ENCODE measurements at regions not wholly inside any gene's neighbourhood (a gene's known extent, or its start where the extent isn't known, plus 50 kb on each side); places are given as distances from the start of the nearest gene placed in this dataset.

DNA sequence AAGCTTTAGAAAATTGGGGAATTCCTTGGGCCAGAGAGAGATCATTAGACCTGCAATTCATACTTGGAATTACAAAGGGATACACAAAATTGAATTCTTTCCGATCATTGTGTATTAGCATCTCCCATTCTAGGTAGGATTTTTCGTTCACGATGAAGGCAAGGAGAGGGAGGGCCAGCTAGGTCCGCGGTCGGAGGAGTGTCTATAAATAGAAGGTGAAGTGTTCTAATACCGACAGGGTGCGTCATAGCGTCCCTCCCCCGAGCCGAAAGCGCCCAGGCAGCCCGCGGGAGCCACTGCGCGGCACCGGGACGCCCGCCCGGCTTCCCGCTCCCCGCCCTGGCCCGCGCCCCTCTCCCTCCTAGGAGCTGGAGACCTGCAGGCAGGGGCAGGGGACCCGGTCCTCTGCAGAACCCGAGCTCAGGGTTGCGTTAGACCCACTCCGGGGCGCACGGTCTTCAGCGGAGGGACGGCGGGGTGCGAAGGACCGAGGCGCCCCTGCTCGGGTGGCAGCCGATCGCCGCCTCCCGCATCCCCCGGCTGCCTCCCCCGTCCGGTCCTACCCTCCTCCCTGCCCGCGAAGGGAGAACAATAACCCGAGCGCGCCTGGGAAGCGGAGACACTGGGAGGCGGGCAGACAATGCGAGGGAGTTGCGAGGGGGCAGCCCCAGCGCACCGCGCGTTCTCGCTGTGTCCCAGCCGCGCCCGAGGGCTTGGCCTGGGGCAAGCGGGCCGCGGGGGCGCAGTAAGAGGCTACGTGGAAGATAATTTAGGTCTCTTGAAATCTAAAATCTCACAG, 114.2 kb upstream of the SERTAD2 start:
- DNase-seq (ENCODE audit: low spot score) = peak; percentile 91
- peak; percentile 31 for TF ChIP-seq CTCF (IDR thresholded peaks at IDR 0.05; ENCODE audit: extremely low read depth, insufficient read depth, missing control alignments)
- in situ Hi-C loops (cut with MboI; ENCODE audit: low pct_unique_long_range_greater_than_20kb, low sequenced_read_pairs, unreplicated experiment) = no loop called here

DNA sequence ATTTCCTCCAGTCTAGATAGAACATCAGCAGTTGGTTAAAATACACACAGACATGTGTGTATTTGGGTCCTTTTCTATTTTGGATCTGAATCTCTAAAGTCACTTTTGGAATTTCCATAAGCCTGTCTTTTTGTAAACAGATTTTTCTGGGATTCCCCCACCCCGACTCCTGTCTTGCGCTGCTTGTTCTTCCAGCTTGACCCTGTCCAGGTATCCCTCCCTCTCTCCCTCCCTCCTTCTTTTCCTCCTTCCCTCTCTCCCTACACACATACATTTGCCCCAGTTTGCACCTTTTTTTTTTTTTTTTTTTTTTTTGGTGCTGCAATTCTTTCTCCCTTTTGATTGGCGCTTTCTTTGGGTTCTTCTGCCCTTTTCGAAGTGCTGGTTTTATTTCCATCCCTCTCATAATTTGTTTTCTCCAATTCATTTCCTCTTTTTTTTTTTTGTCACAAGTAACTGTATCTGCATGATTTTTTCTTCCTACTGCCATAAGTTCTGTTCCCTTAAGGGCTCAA, 114.8 kb upstream of the SERTAD2 start:
- in situ Hi-C loops (cut with MboI; ENCODE audit: low pct_unique_long_range_greater_than_20kb, low sequenced_read_pairs, unreplicated experiment) = no loop called here
- DNase-seq (ENCODE audit: low spot score) = no peak
- no peak for TF ChIP-seq CTCF (IDR thresholded peaks at IDR 0.05; ENCODE audit: extremely low read depth, insufficient read depth, missing control alignments)

- in situ Hi-C loops (cut with MboI; ENCODE audit: low pct_unique_long_range_greater_than_20kb, low sequenced_read_pairs, unreplicated experiment) = no loop called here
- no peak for TF ChIP-seq CTCF (IDR thresholded peaks at IDR 0.05; ENCODE audit: extremely low read depth, insufficient read depth, missing control alignments)
- no peak for DNase-seq (ENCODE audit: low spot score)
These were observed 115.8 kb upstream of the SERTAD2 start for GRCh38 chr2:64769392-64770044.

- in situ Hi-C loops (cut with MboI; ENCODE audit: low pct_unique_long_range_greater_than_20kb, low sequenced_read_pairs, unreplicated experiment) = no loop called here
- no peak for DNase-seq (ENCODE audit: low spot score)
These were observed 116.5 kb upstream of the SERTAD2 start for GRCh38 chr2:64770137-64770780.

GRCh38 chr2:64770781-64771334, 117.1 kb upstream of the SERTAD2 start:
- no peak for TF ChIP-seq CTCF (IDR thresholded peaks at IDR 0.05; ENCODE audit: extremely low read depth, insufficient read depth, missing control alignments)
- in situ Hi-C loops (cut with MboI; ENCODE audit: low pct_unique_long_range_greater_than_20kb, low sequenced_read_pairs, unreplicated experiment) = no loop called here
- DNase-seq (ENCODE audit: low spot score) = no peak

More at GRCh38 chr2:64770137-64770780, 116.5 kb upstream of the SERTAD2 start:
- no peak for TF ChIP-seq CTCF (IDR thresholded peaks at IDR 0.05; ENCODE audit: extremely low read depth, insufficient read depth, missing control alignments)

- in situ Hi-C loops (cut with MboI; ENCODE audit: low pct_unique_long_range_greater_than_20kb, low sequenced_read_pairs, unreplicated experiment) = no loop called here
- DNase-seq (ENCODE audit: low spot score) = no peak
These were observed 118.0 kb upstream of the SERTAD2 start for GRCh38 chr2:64771737-64772136.

More at GRCh38 chr2:64771737-64772136, 118.0 kb upstream of the SERTAD2 start:
- no peak for TF ChIP-seq CTCF (IDR thresholded peaks at IDR 0.05; ENCODE audit: extremely low read depth, insufficient read depth, missing control alignments)

Measured in GM13977 (cell line).